SK-N-SH treated with all-trans-retinoic acid at 6 μM for 48 hours (cell line): ENCODE measurements at regions not wholly inside any gene's neighbourhood (a gene's known extent, or its start where the extent isn't known, plus 50 kb on each side); places are given as distances from the start of the nearest gene placed in this dataset.

Experiments
- ESRRG ChIP-seq: fragments of 250-450 bp; sonication (Bioruptor Pico); IDR thresholded peaks from 2 replicates; pipeline ENCODE4 v1.6.1; 2021; ENCODE audit warnings: mild to moderate bottlenecking
- ISL1 ChIP-seq: fragments of 250-450 bp; sonication (Bioruptor Pico); IDR thresholded peaks from 2 replicates; pipeline ENCODE4 v2.1.2; 2022; ENCODE audit warnings: mild to moderate bottlenecking, moderate library complexity
- RARB ChIP-seq: fragments of 250-450 bp; sonication (Bioruptor Pico); IDR thresholded peaks from 2 replicates; pipeline ENCODE4 v1.8.0; 2021; ENCODE audit warnings: mild to moderate bottlenecking, moderate library complexity
- TSHZ2 ChIP-seq: fragments of 250-450 bp; sonication (Bioruptor Pico); IDR thresholded peaks from 2 replicates; pipeline ENCODE4 v1.5.0; 2020; ENCODE audit warnings: mild to moderate bottlenecking, moderate library complexity
- ZFP3 ChIP-seq: fragments of 250-450 bp; sonication (Bioruptor Pico); IDR thresholded peaks from 2 replicates; pipeline ENCODE4 v1.5.0; 2020; ENCODE audit warnings: mild to moderate bottlenecking, moderate library complexity
- ZNF565 ChIP-seq: fragments of 450-650 bp; formaldehyde crosslinking; conservative IDR thresholded peaks from 2 replicates; pipeline ENCODE4 v1.5.0; 2020; ENCODE audit warnings: low read depth, mild to moderate bottlenecking, moderate library complexity
- ZNF8 ChIP-seq: fragments of 450-650 bp; formaldehyde crosslinking; IDR thresholded peaks from 2 replicates; pipeline ENCODE4 v1.5.0; 2020; ENCODE audit warnings: mild to moderate bottlenecking, moderate library complexity
- TF ChIP-seq, protein P1 (sequence below): fragments of 250-450 bp; sonication (Bioruptor Pico); IDR thresholded peaks from 2 replicates; pipeline ENCODE4 v1.5.1; 2020; ENCODE audit warnings: low read depth, mild to moderate bottlenecking, moderate library complexity

DNA sequence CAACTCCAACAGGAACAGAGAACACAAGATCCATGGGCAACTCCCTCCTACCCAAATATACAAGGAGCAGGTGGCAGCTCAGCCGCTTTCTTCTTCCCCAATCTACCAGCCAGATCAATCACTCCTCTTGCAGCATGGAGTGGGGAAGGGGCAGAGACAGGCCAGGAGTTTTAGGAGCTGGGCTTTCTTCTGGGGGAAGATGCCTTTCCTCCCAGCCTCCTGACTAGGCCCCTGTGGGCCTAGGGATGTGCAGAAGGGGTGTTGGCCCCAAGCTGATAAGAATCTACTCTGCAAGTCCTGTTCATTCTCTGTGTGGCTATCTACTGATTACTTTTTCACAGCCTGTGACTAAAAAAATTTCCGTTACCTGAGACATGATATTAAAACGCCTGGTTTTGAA lies 189.0 kb downstream of the BCAS1 start:
- no peak for TF ChIP-seq RARB
- no peak for TF ChIP-seq ESRRG (CRISPR knock-in tag)
- TF ChIP-seq TSHZ2 (CRISPR knock-in tag), result no peak
- TF ChIP-seq ZNF565, result no peak
- no peak for TF ChIP-seq ZFP3
- TF ChIP-seq ZNF8, result no peak
- TF ChIP-seq ISL1 (CRISPR knock-in tag), result no peak
- TF ChIP-seq, protein P1, sequence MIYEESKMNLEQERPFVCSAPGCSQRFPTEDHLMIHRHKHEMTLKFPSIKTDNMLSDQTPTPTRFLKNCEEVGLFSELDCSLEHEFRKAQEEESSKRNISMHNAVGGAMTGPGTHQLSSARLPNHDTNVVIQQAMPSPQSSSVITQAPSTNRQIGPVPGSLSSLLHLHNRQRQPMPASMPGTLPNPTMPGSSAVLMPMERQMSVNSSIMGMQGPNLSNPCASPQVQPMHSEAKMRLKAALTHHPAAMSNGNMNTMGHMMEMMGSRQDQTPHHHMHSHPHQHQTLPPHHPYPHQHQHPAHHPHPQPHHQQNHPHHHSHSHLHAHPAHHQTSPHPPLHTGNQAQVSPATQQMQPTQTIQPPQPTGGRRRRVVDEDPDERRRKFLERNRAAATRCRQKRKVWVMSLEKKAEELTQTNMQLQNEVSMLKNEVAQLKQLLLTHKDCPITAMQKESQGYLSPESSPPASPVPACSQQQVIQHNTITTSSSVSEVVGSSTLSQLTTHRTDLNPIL (CRISPR knock-in tag), result no peak
